ENCODE measurements at regions not wholly inside any gene's neighbourhood (a gene's known extent, or its start where the extent isn't known, plus 50 kb on each side); places are given as distances from the start of the nearest gene placed in this dataset.

DNA sequence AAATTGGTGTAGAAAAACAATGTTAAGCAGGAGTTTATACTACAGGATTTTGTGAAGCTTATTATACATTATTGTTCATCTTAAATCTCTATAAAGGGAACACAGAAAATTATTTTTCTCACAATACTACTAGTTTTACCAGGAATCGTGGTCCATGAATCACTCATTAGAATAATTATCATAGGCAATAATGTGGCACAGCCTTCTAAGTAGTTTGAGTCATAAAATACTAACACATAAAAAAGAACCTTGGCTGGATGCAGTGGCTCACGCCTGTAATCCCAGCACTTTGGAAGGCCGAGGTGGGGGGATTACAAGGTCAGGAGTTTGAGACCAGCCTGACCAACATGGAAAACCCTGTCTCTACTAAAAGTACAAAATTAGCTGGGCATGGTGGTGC is 393.1 kb upstream of the ZNF717 start:
- no peak for DNase-seq
- H3K27ac ChIP-seq: no peak overlapping the region
- H3K27me3 ChIP-seq (replicated peaks): no peaks in the 10 kb centered on the region
- in situ Hi-C loops (cut with HindIII; ENCODE audit: low pct_ligation_motif_present, low sequenced_read_pairs): no loop called here
- TF ChIP-seq CTCF (IDR thresholded peaks at IDR 0.05; ENCODE audit: low read depth, low read length, missing control alignments): no peak
- no peaks in the 10 kb centered on the region for H3K36me3 ChIP-seq (replicated peaks)
- H3K4me3 ChIP-seq (ENCODE audit: low read depth, low read length): no peak overlapping the region

- Histone ChIP-seq H3K4me3 (ENCODE audit: low read depth, low read length) (no peak overlapping the region), H3K27me3 (replicated peaks) (no peaks in the 10 kb centered on the region), H3K27ac (no peak overlapping the region), H3K36me3 (replicated peaks) (no peaks in the 10 kb centered on the region)
- in situ Hi-C loops (cut with HindIII; ENCODE audit: low pct_ligation_motif_present, low sequenced_read_pairs): no loop called here
- no peak for TF ChIP-seq CTCF (IDR thresholded peaks at IDR 0.05; ENCODE audit: low read depth, low read length, missing control alignments)
- no peak for DNase-seq
These were observed 395.9 kb upstream of the ZNF717 start for GRCh38 chr3:76181213-76181612.

GRCh38 chr3:76198086-76198485 is 412.7 kb upstream of the ZNF717 start:
- in situ Hi-C loops (cut with HindIII; ENCODE audit: low pct_ligation_motif_present, low sequenced_read_pairs): no loop called here
- no peak overlapping the region for H3K4me3 ChIP-seq (ENCODE audit: low read depth, low read length)
- no peak for TF ChIP-seq CTCF (IDR thresholded peaks at IDR 0.05; ENCODE audit: low read depth, low read length, missing control alignments)
- no peaks in the 10 kb centered on the region for H3K36me3 ChIP-seq (replicated peaks)
- H3K27me3 ChIP-seq (replicated peaks): no peaks in the 10 kb centered on the region
- no peak overlapping the region for H3K27ac ChIP-seq
- DNase-seq: no peak

DNA sequence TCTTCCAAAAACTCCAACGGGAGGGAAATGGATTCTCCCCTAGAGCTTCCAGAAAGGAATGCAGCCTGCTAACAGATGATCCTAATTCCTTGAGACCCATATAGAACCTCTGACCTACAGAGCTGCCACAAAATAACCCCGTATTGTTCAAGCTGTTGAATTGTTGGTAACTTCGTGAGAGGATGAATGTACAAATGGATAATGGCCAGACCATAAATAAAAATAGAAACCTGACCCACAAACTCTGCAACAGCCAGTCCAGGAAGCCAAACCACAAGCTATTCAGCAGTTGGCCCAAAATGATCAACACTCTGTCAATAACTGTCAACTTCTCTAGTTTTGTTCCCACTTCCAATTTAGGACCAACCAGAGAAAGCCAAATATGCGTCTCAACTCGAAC is 414.0 kb upstream of the ZNF717 start:
- no peak overlapping the region for H3K27ac ChIP-seq
- TF ChIP-seq CTCF (IDR thresholded peaks at IDR 0.05; ENCODE audit: low read depth, low read length, missing control alignments): no peak
- no peaks in the 10 kb centered on the region for H3K36me3 ChIP-seq (replicated peaks)
- H3K4me3 ChIP-seq (ENCODE audit: low read depth, low read length): no peak overlapping the region
- no peaks in the 10 kb centered on the region for H3K27me3 ChIP-seq (replicated peaks)
- DNase-seq: no peak
- in situ Hi-C loops (cut with HindIII; ENCODE audit: low pct_ligation_motif_present, low sequenced_read_pairs): no loop called here

GRCh38 chr3:76203578-76203977 is 418.2 kb upstream of the ZNF717 start:
- in situ Hi-C loops (cut with HindIII; ENCODE audit: low pct_ligation_motif_present, low sequenced_read_pairs): no loop called here
- TF ChIP-seq CTCF (IDR thresholded peaks at IDR 0.05; ENCODE audit: low read depth, low read length, missing control alignments): no peak
- DNase-seq: no peak

GRCh38 chr3:76206346-76206745 is 421.0 kb upstream of the ZNF717 start:
- in situ Hi-C loops (cut with HindIII; ENCODE audit: low pct_ligation_motif_present, low sequenced_read_pairs): no loop called here
- Histone ChIP-seq H3K27ac (no peak overlapping the region), H3K27me3 (replicated peaks) (no peaks in the 10 kb centered on the region), H3K36me3 (replicated peaks) (no peaks in the 10 kb centered on the region), H3K4me3 (ENCODE audit: low read depth, low read length) (no peak overlapping the region)
- no peak for TF ChIP-seq CTCF (IDR thresholded peaks at IDR 0.05; ENCODE audit: low read depth, low read length, missing control alignments)
- DNase-seq: no peak

More at GRCh38 chr3:76203578-76203977, 418.2 kb upstream of the ZNF717 start:
- H3K27me3 ChIP-seq (replicated peaks): no peaks in the 10 kb centered on the region
- no peak overlapping the region for H3K27ac ChIP-seq
- H3K36me3 ChIP-seq (replicated peaks): no peaks in the 10 kb centered on the region
- H3K4me3 ChIP-seq (ENCODE audit: low read depth, low read length): no peak overlapping the region

All from brain microvascular endothelial cell (primary cell).